IMR-90 (cell line): ENCODE measurements at regions not wholly inside any gene's neighbourhood (a gene's known extent, or its start where the extent isn't known, plus 50 kb on each side); places are given as distances from the start of the nearest gene placed in this dataset.

Experiments used
- ATAC-seq: fragments of 200-7000 bp; cut with Tn5 transposase; 2 replicates; pipeline ENCODE4 v1.9.1; 2020; ENCODE audit warnings: low read depth, mild to moderate bottlenecking, moderate library complexity
- BruUV-seq: library from RNA; stranded (reverse); fragments of 400-500 nt; replicated peaks from 2 replicates; lab custom pipeline; 2021; lab: Mats Ljungman, UMichigan
- CTCF ChIA-PET: fragments of 300-600 bp; formaldehyde crosslinking; extraction: SDS; loops from one replicate; lab custom pipeline; 2021; ENCODE audit warnings: antibody characterized with exemption; lab: Yijun Ruan, JAX
- POLR2A ChIA-PET: fragments of 300-600 bp; sonication (Branson Sonifier 250); formaldehyde crosslinking; loops from one replicate; lab custom pipeline; 2022; ENCODE audit warnings: antibody characterized with exemption; ENCODE audit not compliant: unreplicated experiment; lab: Charles Lee
- DNase-seq: peaks from one replicate; pipeline ENCODE4 v3.0.0; 2013
- H2AFZ ChIP-seq: replicated peaks from 2 replicates; pipeline ENCODE3; 2013; ENCODE audit warnings: low read length, mild to moderate bottlenecking; ENCODE audit not compliant: poor library complexity
- H2AK5ac ChIP-seq: 2 replicates; pipeline ENCODE4 v1.6.1; 2013; ENCODE audit warnings: low read depth, low read length, inconsistent platforms
- H2AK9ac ChIP-seq: replicated peaks from 2 replicates; pipeline ENCODE3; 2013; ENCODE audit warnings: mild to moderate bottlenecking, low read depth, low read length, moderate library complexity; ENCODE audit not compliant: poor library complexity
- H2BK120ac ChIP-seq: 2 replicates; pipeline ENCODE4 v1.6.1; 2013; ENCODE audit warnings: low read depth, low read length, inconsistent platforms
- H2BK15ac ChIP-seq: 3 replicates; pipeline ENCODE4 v1.6.1; 2013; ENCODE audit warnings: low read depth, low read length, inconsistent platforms
- H2BK20ac ChIP-seq: 2 replicates; pipeline ENCODE4 v1.6.1; 2013; ENCODE audit warnings: low read depth, mild to moderate bottlenecking, inconsistent platforms, low read length, moderate library complexity
- H2BK5ac ChIP-seq: 2 replicates; pipeline ENCODE4 v1.6.1; 2013; ENCODE audit warnings: mild to moderate bottlenecking, low read depth, low read length, inconsistent platforms; ENCODE audit not compliant: poor library complexity, severe bottlenecking
- H3K14ac ChIP-seq: replicated peaks from 2 replicates; pipeline ENCODE4 v1.6.1; 2013; ENCODE audit warnings: low read depth, low read length, inconsistent platforms
- H3K18ac ChIP-seq: 2 replicates; pipeline ENCODE4 v1.6.1; 2013; ENCODE audit warnings: low read depth, low read length, control low read depth
- H3K23ac ChIP-seq: 2 replicates; pipeline ENCODE4 v1.6.1; 2013; ENCODE audit warnings: low read depth, low read length, inconsistent platforms
- H3K27ac ChIP-seq: 2 replicates; pipeline ENCODE4 v1.5.1; 2013; ENCODE audit warnings: mild to moderate bottlenecking, control low read depth, low read length; ENCODE audit not compliant: insufficient read depth
- H3K27me3 ChIP-seq: 2 replicates; pipeline ENCODE4 v1.6.1; 2013; ENCODE audit warnings: low read length; ENCODE audit not compliant: control insufficient read depth, insufficient read depth
- H3K36me3 ChIP-seq: 2 replicates; pipeline ENCODE4 v1.6.1; 2013; ENCODE audit warnings: low read length, mixed read lengths; ENCODE audit not compliant: control insufficient read depth, insufficient read depth
- H3K4ac ChIP-seq: 2 replicates; pipeline ENCODE4 v1.6.1; 2013; ENCODE audit warnings: low read depth, low read length, inconsistent platforms
- H3K4me1 ChIP-seq: 2 replicates; pipeline ENCODE4 v1.6.1; 2013; ENCODE audit warnings: low read length, mixed read lengths; ENCODE audit not compliant: control insufficient read depth, insufficient read depth
- H3K4me2 ChIP-seq: 2 replicates; pipeline ENCODE4 v1.6.1; 2013; ENCODE audit warnings: low read depth, mild to moderate bottlenecking, control low read depth, low read length, moderate library complexity
- H3K4me3 ChIP-seq: 2 replicates; pipeline ENCODE4 v1.5.1; 2013; ENCODE audit warnings: low read depth, mild to moderate bottlenecking, control low read depth, low read length, moderate library complexity; ENCODE audit not compliant: insufficient read depth
- H3K56ac ChIP-seq: 2 replicates; pipeline ENCODE4 v1.6.1; 2013; ENCODE audit warnings: low read length, inconsistent platforms; ENCODE audit not compliant: insufficient read depth; ENCODE audit errors: extremely low read depth
- H3K79me1 ChIP-seq, 2 experiments: 2 replicates each; pipeline ENCODE4 v1.6.1; 2013; ENCODE audit warnings: low read length in 2 of 2, inconsistent platforms in 1 of 2, low read depth in 1 of 2
- H3K9ac ChIP-seq: 2 replicates; pipeline ENCODE4 v1.6.1; 2013; ENCODE audit warnings: low read depth, low read length, control low read depth
- H3K9me1 ChIP-seq: 2 replicates; pipeline ENCODE4 v1.6.1; 2013; ENCODE audit warnings: low read length, inconsistent platforms; ENCODE audit not compliant: insufficient read depth
- H3K9me3 ChIP-seq: 2 replicates; pipeline ENCODE4 v1.6.1; 2013; ENCODE audit warnings: low read length; ENCODE audit not compliant: control insufficient read depth, insufficient read depth
- H4K20me1 ChIP-seq: 2 replicates; pipeline ENCODE4 v1.6.1; 2013; ENCODE audit warnings: low read length, inconsistent platforms; ENCODE audit not compliant: insufficient read depth
- H4K5ac ChIP-seq: 2 replicates; pipeline ENCODE4 v1.6.1; 2013; ENCODE audit warnings: mild to moderate bottlenecking, low read depth, low read length, control low read depth
- H4K8ac ChIP-seq, 2 experiments: 2 replicates each; pipeline ENCODE4 v1.6.1; 2013; ENCODE audit warnings: low read depth in 2 of 2, low read length in 2 of 2, control low read depth in 1 of 2, inconsistent platforms in 1 of 2
- H4K91ac ChIP-seq: 2 replicates; pipeline ENCODE4 v1.6.1; 2013; ENCODE audit warnings: low read depth, low read length, inconsistent platforms; ENCODE audit not compliant: insufficient read depth
- CHD1 ChIP-seq: IDR thresholded peaks from 2 replicates; pipeline ENCODE4 v1.6.1; 2012; ENCODE audit warnings: low read depth, low read length, improper control_type of control experiment
- CTCF ChIP-seq: conservative IDR thresholded peaks from 2 replicates; pipeline ENCODE4 v1.5.1; 2012; ENCODE audit warnings: mild to moderate bottlenecking, low read depth, low read length, improper control_type of control experiment
- FOS ChIP-seq: fragments of 150-350 bp; IDR thresholded peaks from 2 replicates; pipeline ENCODE4 v1.6.1; 2016; ENCODE audit warnings: low read depth, low read length
- MAFK ChIP-seq: IDR thresholded peaks from 2 replicates; pipeline ENCODE4 v1.6.1; 2012; ENCODE audit warnings: low read depth, low read length, improper control_type of control experiment
- MXI1 ChIP-seq: IDR thresholded peaks from 2 replicates; pipeline ENCODE4 v1.6.1; 2012; ENCODE audit warnings: low read depth, mild to moderate bottlenecking, low read length, moderate library complexity, borderline replicate concordance
- RAD21 ChIP-seq: IDR thresholded peaks from 2 replicates; pipeline ENCODE4 v1.6.1; 2012; ENCODE audit warnings: low read length, improper control_type of control experiment
- RCOR1 ChIP-seq: IDR thresholded peaks from 2 replicates; pipeline ENCODE4 v1.6.1; 2012; ENCODE audit warnings: mild to moderate bottlenecking, low read length, improper control_type of control experiment; ENCODE audit not compliant: insufficient replicate concordance
- SMC3 ChIP-seq: fragments of 150-350 bp; IDR thresholded peaks from 2 replicates; pipeline ENCODE4 v1.6.1; 2016; ENCODE audit warnings: low read depth, mild to moderate bottlenecking, antibody characterized with exemption, low read length, moderate library complexity
- WGBS, 2 experiments: methylation state at CpG; one replicate each; pipeline versions ENCODE4 v1.1.5 to v1.1.7; 2013; ENCODE audit warnings: missing lambda C conversion rate in 2 of 2; ENCODE audit not compliant: insufficient read length in 1 of 2; ENCODE audit errors: extremely low coverage in 2 of 2; 5-methylcytosine and 5-hydroxymethylcytosine counted together
- dilution Hi-C: fragments of 300-500 bp; cut with HindIII; formaldehyde crosslinking; loops from one replicate; pipeline ENCODE4 v1.14.3; 2018; ENCODE audit warnings: low sequenced_read_pairs; ENCODE audit not compliant: unreplicated experiment
- in situ Hi-C: fragments of 300-500 bp; cut with MboI; formaldehyde crosslinking; loops from 3 replicates; pipeline ENCODE4 v1.14.3; 2019; ENCODE audit warnings: low sequenced_read_pairs, inconsistent platforms, mixed read lengths
- intact Hi-C: fragments of 100-400 bp; cut with micrococcal nuclease; formaldehyde crosslinking; loops from 2 replicates; pipeline ENCODE4 v1.10.0; 2022
- TF ChIP-seq, protein P1 (sequence below): fragments of 150-350 bp; IDR thresholded peaks from 2 replicates; pipeline ENCODE4 v1.6.1; 2017; ENCODE audit warnings: mild to moderate bottlenecking, antibody characterized with exemption, low read length, low read depth

GRCh38 chr4:32601848-32602247 is 1881.7 kb downstream of the PCDH7 start:
- no peak overlapping the region for H4K5ac ChIP-seq

More at GRCh38 chr4:32601848-32602247, 1881.7 kb downstream of the PCDH7 start:
- WGBS, 2 experiments = no CpG with 5 or more reads among the region's 3 CpGs
- Histone ChIP-seq H2AK9ac (no peak overlapping the region), H3K4me3 (no peak overlapping the region), H2BK5ac (no peak overlapping the region), H3K79me1 (no peaks in the 10 kb centered on the region), H3K9ac (no peak overlapping the region), H2BK15ac (no peak overlapping the region), H3K36me3 (no peaks in the 10 kb centered on the region), H3K4ac (no peak overlapping the region), H3K4me1 (no peaks in the 10 kb centered on the region), H4K8ac (no peak overlapping the region), H3K23ac (no peak overlapping the region), H2AK5ac (no peak overlapping the region), H3K18ac (no peak overlapping the region), H4K91ac (no peak overlapping the region), H2BK20ac (no peak overlapping the region), H2BK120ac (no peak overlapping the region), H3K27me3 (no peaks in the 10 kb centered on the region), H4K20me1 (no peaks in the 10 kb centered on the region), H3K14ac (no peak overlapping the region), H3K9me3 (peaks cover 5% of the 10 kb centered on the region; the same call in 1 of the 2 replicates), H3K4me2 (no peak overlapping the region), H3K56ac (no peak overlapping the region), H2AFZ (no peak overlapping the region), H3K27ac (no peak overlapping the region), H3K9me1 (no peaks in the 10 kb centered on the region)
- no TSS peak for BruUV-seq
- ATAC-seq (no peak), DNase-seq (no peak)
- CTCF ChIA-PET = no interaction called here
- dilution Hi-C loops = no loop called here
- in situ Hi-C loops = no loop called here
- POLR2A ChIA-PET = no interaction called here
- intact Hi-C loops = no loop called here
- TF ChIP-seq CTCF (no peak), MAFK (no peak), MXI1 (no peak), CHD1 (no peak), RAD21 (no peak), FOS (no peak), SMC3 (no peak), RCOR1 (no peak)
- TF ChIP-seq, protein P1, sequence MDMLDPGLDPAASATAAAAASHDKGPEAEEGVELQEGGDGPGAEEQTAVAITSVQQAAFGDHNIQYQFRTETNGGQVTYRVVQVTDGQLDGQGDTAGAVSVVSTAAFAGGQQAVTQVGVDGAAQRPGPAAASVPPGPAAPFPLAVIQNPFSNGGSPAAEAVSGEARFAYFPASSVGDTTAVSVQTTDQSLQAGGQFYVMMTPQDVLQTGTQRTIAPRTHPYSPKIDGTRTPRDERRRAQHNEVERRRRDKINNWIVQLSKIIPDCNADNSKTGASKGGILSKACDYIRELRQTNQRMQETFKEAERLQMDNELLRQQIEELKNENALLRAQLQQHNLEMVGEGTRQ = no peak
